MCF 10A (cell line): ENCODE measurements at regions not wholly inside any gene's neighbourhood (a gene's known extent, or its start where the extent isn't known, plus 50 kb on each side); places are given as distances from the start of the nearest gene placed in this dataset.

Experiments
- BruUV-seq: library from RNA; stranded (reverse); fragments of 400-500 nt; replicated peaks from 2 replicates; lab custom pipeline; 2021; lab: Mats Ljungman, UMichigan
- CTCF ChIA-PET: fragments of 300-600 bp; sonication (Branson Sonifier 250); formaldehyde crosslinking; extraction: SDS; loops from one replicate; lab custom pipeline; 2021; ENCODE audit warnings: antibody characterized with exemption, inconsistent platforms; lab: Yijun Ruan, JAX
- POLR2A ChIA-PET: fragments of 300-600, 350-650 bp; sonication (Branson Sonifier 250); formaldehyde crosslinking; extraction: SDS; loops from one replicate; lab custom pipeline; 2020; ENCODE audit warnings: antibody characterized with exemption, inconsistent platforms; lab: Yijun Ruan, JAX
- DNase-seq: peaks from one replicate; pipeline ENCODE4 v3.0.0-alpha.2; 2018; ENCODE audit not compliant: unreplicated experiment
- H3K27ac Mint-ChIP-seq: one replicate; pipeline ENCODE4 v1.8.0; 2022; ENCODE audit warnings: mild to moderate bottlenecking, low read depth, mixed read lengths; ENCODE audit not compliant: unreplicated experiment
- H3K27me3 Mint-ChIP-seq: one replicate; pipeline ENCODE4 v1.8.0; 2022; ENCODE audit warnings: mixed read lengths; ENCODE audit not compliant: insufficient read depth, unreplicated experiment
- H3K36me3 Mint-ChIP-seq: one replicate; pipeline ENCODE4 v1.8.0; 2022; ENCODE audit warnings: mild to moderate bottlenecking, moderate library complexity, mixed read lengths; ENCODE audit not compliant: insufficient read depth, unreplicated experiment
- H3K4me1 Mint-ChIP-seq: one replicate; pipeline ENCODE4 v1.8.0; 2022; ENCODE audit warnings: mixed read lengths; ENCODE audit not compliant: insufficient read depth, unreplicated experiment
- H3K4me3 Mint-ChIP-seq: one replicate; pipeline ENCODE4 v1.8.0; 2022; ENCODE audit warnings: mild to moderate bottlenecking, moderate library complexity, mixed read lengths; ENCODE audit not compliant: unreplicated experiment
- H3K9me3 Mint-ChIP-seq: one replicate; pipeline ENCODE4 v1.8.0; 2022; ENCODE audit warnings: mixed read lengths; ENCODE audit not compliant: unreplicated experiment
- intact Hi-C: fragments of 100-400 bp; cut with micrococcal nuclease; formaldehyde crosslinking; loops from 2 replicates; pipeline ENCODE4 v1.14.1; 2022
- TF ChIP-seq, protein P1 (sequence below): fragments of 200-600 bp; IDR thresholded peaks from one replicate; pipeline ENCODE4 v1.8.0; 2022; ENCODE audit warnings: antibody characterized with exemption, mild to moderate bottlenecking; ENCODE audit not compliant: unreplicated experiment

GRCh38 chr3:69690-70089 is 126.9 kb upstream of the CHL1 start:
- H3K36me3 Mint-ChIP-seq = no peaks in the 10 kb centered on the region
- ChIA-PET POLR2A (no interaction called here), CTCF (interaction anchor here (0.6 kb wide), 1 partner anchor 18 kb away, joined by 3 read pairs; no protein-coding TSS in a partner anchor)
- intact Hi-C loops = no loop called here
- no peak overlapping the region for H3K27ac Mint-ChIP-seq
- BruUV-seq = no TSS peak
- no peak overlapping the region for H3K4me3 Mint-ChIP-seq
- H3K4me1 Mint-ChIP-seq = peaks cover 5% of the 10 kb centered on the region
- H3K27me3 Mint-ChIP-seq = no peaks in the 10 kb centered on the region
- DNase-seq = peak; percentile 58
- TF ChIP-seq, protein P1, sequence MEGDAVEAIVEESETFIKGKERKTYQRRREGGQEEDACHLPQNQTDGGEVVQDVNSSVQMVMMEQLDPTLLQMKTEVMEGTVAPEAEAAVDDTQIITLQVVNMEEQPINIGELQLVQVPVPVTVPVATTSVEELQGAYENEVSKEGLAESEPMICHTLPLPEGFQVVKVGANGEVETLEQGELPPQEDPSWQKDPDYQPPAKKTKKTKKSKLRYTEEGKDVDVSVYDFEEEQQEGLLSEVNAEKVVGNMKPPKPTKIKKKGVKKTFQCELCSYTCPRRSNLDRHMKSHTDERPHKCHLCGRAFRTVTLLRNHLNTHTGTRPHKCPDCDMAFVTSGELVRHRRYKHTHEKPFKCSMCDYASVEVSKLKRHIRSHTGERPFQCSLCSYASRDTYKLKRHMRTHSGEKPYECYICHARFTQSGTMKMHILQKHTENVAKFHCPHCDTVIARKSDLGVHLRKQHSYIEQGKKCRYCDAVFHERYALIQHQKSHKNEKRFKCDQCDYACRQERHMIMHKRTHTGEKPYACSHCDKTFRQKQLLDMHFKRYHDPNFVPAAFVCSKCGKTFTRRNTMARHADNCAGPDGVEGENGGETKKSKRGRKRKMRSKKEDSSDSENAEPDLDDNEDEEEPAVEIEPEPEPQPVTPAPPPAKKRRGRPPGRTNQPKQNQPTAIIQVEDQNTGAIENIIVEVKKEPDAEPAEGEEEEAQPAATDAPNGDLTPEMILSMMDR = no peak
- no peaks in the 10 kb centered on the region for H3K9me3 Mint-ChIP-seq

DNA sequence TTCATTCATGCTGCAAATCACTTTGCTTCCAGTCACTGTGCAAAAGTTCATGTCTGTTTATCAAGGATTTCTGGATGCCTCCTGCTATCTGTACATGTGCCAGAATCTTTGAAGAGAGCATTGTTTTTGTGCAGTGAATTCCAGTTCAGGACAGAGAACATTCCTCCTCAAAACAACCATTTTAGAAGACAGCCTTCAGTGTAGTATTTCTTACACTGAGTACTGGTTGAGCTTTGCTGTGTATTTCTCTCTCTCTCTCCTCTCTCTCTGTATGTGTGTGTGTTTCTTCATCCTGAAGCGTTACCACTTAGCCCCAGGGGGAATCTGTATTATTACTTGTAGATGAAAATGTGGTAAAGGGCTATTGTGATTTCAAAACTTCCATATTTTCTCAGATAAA is 123.8 kb upstream of the CHL1 start:
- intact Hi-C loops = no loop called here
- BruUV-seq = no TSS peak
- POLR2A ChIA-PET = interaction anchor here (0.7 to 1.6 kb wide), 2 partner anchors 19 to 315 kb away, joined by 3 to 4 read pairs; no protein-coding TSS in a partner anchor

DNA sequence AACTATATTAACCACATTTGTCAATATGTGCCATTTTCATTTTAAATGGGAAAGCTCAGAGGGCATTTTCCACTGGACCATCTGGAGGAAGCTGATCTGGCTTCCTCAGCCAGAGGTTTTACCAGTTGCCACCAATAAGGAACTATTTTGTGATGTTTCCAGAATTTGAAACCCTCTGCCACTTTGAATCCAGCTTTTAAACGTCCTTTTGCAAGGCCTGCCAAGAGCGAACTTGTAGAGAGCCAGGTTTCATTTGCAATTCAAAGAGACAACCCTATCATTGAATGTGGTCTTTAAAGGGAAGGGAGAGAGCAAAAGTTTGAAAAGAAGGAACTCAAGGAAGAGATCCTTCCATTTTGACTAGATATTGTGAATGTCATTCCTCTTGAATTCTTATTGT is 123.3 kb upstream of the CHL1 start:
- H3K27me3 Mint-ChIP-seq = no peaks in the 10 kb centered on the region
- ChIA-PET CTCF (interaction anchor here (0.6 kb wide), 1 partner anchor 15 kb away, joined by 3 read pairs; no protein-coding TSS in a partner anchor), POLR2A (interaction anchor here (1.6 kb wide), 1 partner anchor 19 kb away, joined by 4 read pairs; no protein-coding TSS in a partner anchor)
- intact Hi-C loops = no loop called here
- no peak overlapping the region for H3K27ac Mint-ChIP-seq
- no peaks in the 10 kb centered on the region for H3K9me3 Mint-ChIP-seq
- BruUV-seq = no TSS peak
- H3K36me3 Mint-ChIP-seq = no peaks in the 10 kb centered on the region
- H3K4me3 Mint-ChIP-seq = no peak overlapping the region
- peaks cover 5% of the 10 kb centered on the region for H3K4me1 Mint-ChIP-seq
- DNase-seq = no peak
- TF ChIP-seq, protein P1 = no peak

More for the DNA sequence above, 123.8 kb upstream of the CHL1 start:
- H3K27me3 Mint-ChIP-seq = no peaks in the 10 kb centered on the region
- TF ChIP-seq, protein P1 = no peak
- H3K4me1 Mint-ChIP-seq = peaks cover 5% of the 10 kb centered on the region
- no peak overlapping the region for H3K27ac Mint-ChIP-seq
- CTCF ChIA-PET = no interaction called here
- no peak for DNase-seq
- H3K4me3 Mint-ChIP-seq = no peak overlapping the region
- no peaks in the 10 kb centered on the region for H3K9me3 Mint-ChIP-seq
- no peaks in the 10 kb centered on the region for H3K36me3 Mint-ChIP-seq

- CTCF ChIA-PET = no interaction called here
- intact Hi-C loops = no loop called here
- H3K36me3 Mint-ChIP-seq = no peaks in the 10 kb centered on the region
- peaks cover 5% of the 10 kb centered on the region for H3K4me1 Mint-ChIP-seq
- BruUV-seq = no TSS peak
- H3K27me3 Mint-ChIP-seq = no peaks in the 10 kb centered on the region
- no peak overlapping the region for H3K27ac Mint-ChIP-seq
- TF ChIP-seq, protein P1 = no peak
- no peaks in the 10 kb centered on the region for H3K9me3 Mint-ChIP-seq
- no peak for DNase-seq
- POLR2A ChIA-PET = no interaction called here
- no peak overlapping the region for H3K4me3 Mint-ChIP-seq
Measured at GRCh38 chr3:74676-75243, 121.8 kb upstream of the CHL1 start.
